GM12864 (cell line): ENCODE measurements at regions not wholly inside any gene's neighbourhood (a gene's known extent, or its start where the extent isn't known, plus 50 kb on each side); places are given as distances from the start of the nearest gene placed in this dataset.

ENCODE experiments used
- DNase-seq: peaks from one replicate; pipeline ENCODE4 v3.0.0-alpha.2; 2011; ENCODE audit warnings: low read depth
- H3K4me3 ChIP-seq: 2 replicates; pipeline ENCODE4 v1.5.1; 2011; ENCODE audit warnings: mild to moderate bottlenecking, low read depth, low read length, control low read depth
- CTCF ChIP-seq: IDR thresholded peaks from 2 replicates; pipeline ENCODE4 v1.5.1; 2011; ENCODE audit warnings: low read depth, mild to moderate bottlenecking, moderate library complexity, low read length, control low read depth, inconsistent platforms; ENCODE audit errors: missing control alignments

GRCh38 chr10:29712108-29712507 lies 77.3 kb upstream of the SVIL start:
- no peak overlapping the region for H3K4me3 ChIP-seq
- no peak for TF ChIP-seq CTCF

GRCh38 chr10:29710128-29710527 lies 75.4 kb upstream of the SVIL start:
- no peak for TF ChIP-seq CTCF
- no peak for DNase-seq
- no peak overlapping the region for H3K4me3 ChIP-seq

More at GRCh38 chr10:29712108-29712507, 77.3 kb upstream of the SVIL start:
- DNase-seq = no peak

GRCh38 chr10:29709484-29710002 lies 74.8 kb upstream of the SVIL start:
- TF ChIP-seq CTCF = no peak
- no peak for DNase-seq
- H3K4me3 ChIP-seq = no peak overlapping the region

- DNase-seq = no peak
- H3K4me3 ChIP-seq = no peak overlapping the region
- no peak for TF ChIP-seq CTCF
Observed at GRCh38 chr10:29703271-29703670, 68.5 kb upstream of the SVIL start.

- TF ChIP-seq CTCF = no peak
- no peak overlapping the region for H3K4me3 ChIP-seq
- DNase-seq = no peak
Observed at GRCh38 chr10:29702273-29703164, 67.7 kb upstream of the SVIL start.

- no peak for DNase-seq
- TF ChIP-seq CTCF = no peak
- H3K4me3 ChIP-seq = no peak overlapping the region
Observed at GRCh38 chr10:29701306-29701705, 66.5 kb upstream of the SVIL start.

- H3K4me3 ChIP-seq = no peak overlapping the region
- TF ChIP-seq CTCF = no peak
- no peak for DNase-seq
Observed at GRCh38 chr10:29699621-29700020, 64.8 kb upstream of the SVIL start.
